ENCODE measurements at regions not wholly inside any gene's neighbourhood (a gene's known extent, or its start where the extent isn't known, plus 50 kb on each side); places are given as distances from the start of the nearest gene placed in this dataset.

- ChIA-PET CTCF (interaction anchor here (0.6 to 0.9 kb wide), 4 partner anchors 25 to 750 kb away, joined by 3 to 4 read pairs (median 4); no protein-coding TSS in a partner anchor), POLR2A (no interaction called here)
- no peaks in the 10 kb centered on the region for H3K36me3 ChIP-seq (ENCODE audit: control insufficient read depth in 2 of 2, insufficient read depth in 1 of 2, low read length in 2 of 2)
- no peak for TF ChIP-seq WT1 (tag by site-specific recombination; IDR thresholded peaks at IDR 0.05)
- TF ChIP-seq ZNF169 (tag by site-specific recombination; IDR thresholded peaks at IDR 0.05) = no peak
- no peak for TF ChIP-seq ZNF19 (tag by site-specific recombination; IDR thresholded peaks at IDR 0.05; ENCODE audit: low read depth)
- no peak for TF ChIP-seq ZBTB10 (tag by site-specific recombination; IDR thresholded peaks at IDR 0.05)
- no peak for TF ChIP-seq ZBTB48 (tag by site-specific recombination; IDR thresholded peaks at IDR 0.05)
- TF ChIP-seq ZNF155 (tag by site-specific recombination; IDR thresholded peaks at IDR 0.05) = no peak
- no peak for TF ChIP-seq ZBTB7A (tag by site-specific recombination; IDR thresholded peaks at IDR 0.05; ENCODE audit: low read depth)
- no peak for TF ChIP-seq ZSCAN4 (tag by site-specific recombination; IDR thresholded peaks at IDR 0.05)
- TF ChIP-seq ZNF280D (tag by site-specific recombination; IDR thresholded peaks at IDR 0.05) = no peak
- TF ChIP-seq KLF8 (tag by site-specific recombination; IDR thresholded peaks at IDR 0.05) = 0 out of 2 replicates have a peak, but pooled peaks have one; percentile 26
- TF ChIP-seq TRIM28 (IDR thresholded peaks at IDR 0.05; ENCODE audit: borderline replicate concordance, low read length) = 0 out of 2 replicates have a peak, but pooled peaks have one; percentile 43
- TF ChIP-seq ZNF621 (tag by site-specific recombination; IDR thresholded peaks at IDR 0.05) = no peak
- TF ChIP-seq ZNF423 (tag by site-specific recombination; IDR thresholded peaks at IDR 0.05) = no peak
- 0 out of 2 replicates have a peak, but pooled peaks have one; percentile 57 for TF ChIP-seq TCF7L2 (IDR thresholded peaks at IDR 0.05; ENCODE audit: borderline replicate concordance, low read depth, low read length)
- no peak for TF ChIP-seq ZNF488 (tag by site-specific recombination; IDR thresholded peaks at IDR 0.05)
- no peak for TF ChIP-seq BCL11B (tag by site-specific recombination; IDR thresholded peaks at IDR 0.05; ENCODE audit: low read depth)
- TF ChIP-seq ZNF433 (tag by site-specific recombination; IDR thresholded peaks at IDR 0.05; ENCODE audit: low read depth) = no peak
- no peak for TF ChIP-seq ZNF785 (tag by site-specific recombination; IDR thresholded peaks at IDR 0.05)
- no peak for TF ChIP-seq ZNF48 (tag by site-specific recombination; IDR thresholded peaks at IDR 0.05)
- no peak for TF ChIP-seq ZNF16 (tag by site-specific recombination; IDR thresholded peaks at IDR 0.05; ENCODE audit: low read depth)
- TF ChIP-seq ZBTB26 (tag by site-specific recombination; optimal IDR thresholded peaks at IDR 0.05) = no peak
- no peak for TF ChIP-seq ZNF221 (tag by site-specific recombination; IDR thresholded peaks at IDR 0.05; ENCODE audit: borderline replicate concordance)
- no peak for TF ChIP-seq ZNF596 (tag by site-specific recombination; IDR thresholded peaks at IDR 0.05)
- TF ChIP-seq ZNF610 (tag by site-specific recombination; IDR thresholded peaks at IDR 0.05; ENCODE audit: borderline replicate concordance) = no peak
- H3K9me3 ChIP-seq (ENCODE audit: control insufficient read depth, insufficient read depth, low read depth, low read length) = no peaks in the 10 kb centered on the region
- H3K4me1 ChIP-seq (ENCODE audit: control insufficient read depth, insufficient read depth, low read length) = peaks cover 19% of the 10 kb centered on the region
- no peak overlapping the region for H3K4me3 ChIP-seq (ENCODE audit: low read depth, low read length)
- H3K27ac ChIP-seq (ENCODE audit: extremely low read depth, low read depth, low read length) = no peak overlapping the region; the same call in 1 of the 2 replicates
These were observed 747.5 kb downstream of the NR2F2 start for GRCh38 chr15:97077975-97078374.

All from HEK293 (cell line).